WTC11 (cell line): ENCODE measurements at regions not wholly inside any gene's neighbourhood (a gene's known extent, or its start where the extent isn't known, plus 50 kb on each side); places are given as distances from the start of the nearest gene placed in this dataset.

Experiments
- ATAC-seq: fragments of 200-7000 bp; cut with Tn5 transposase; 2 replicates; pipeline ENCODE4 v1.10.0; 2021; ENCODE audit warnings: mild to moderate bottlenecking, moderate library complexity
- CTCF ChIA-PET: fragments of 300-600 bp; sonication (Branson Sonifier 250); formaldehyde crosslinking; loops from one replicate; lab custom pipeline; 2021; ENCODE audit warnings: antibody characterized with exemption; lab: Charles Lee
- POLR2A ChIA-PET: fragments of 350-600 bp; sonication (Branson Sonifier 250); formaldehyde crosslinking; loops from one replicate; lab custom pipeline; 2021; ENCODE audit warnings: antibody characterized with exemption; lab: Charles Lee
- DNase-seq: peaks from one replicate; pipeline ENCODE4 v3.0.0; 2021; ENCODE audit warnings: low spot score
- H3K27ac Mint-ChIP-seq: 2 replicates; pipeline ENCODE4 v1.8.0; 2021; ENCODE audit warnings: mixed read lengths
- H3K27me3 Mint-ChIP-seq: 2 replicates; pipeline ENCODE4 v1.8.0; 2021; ENCODE audit warnings: low read depth, mild to moderate bottlenecking, moderate library complexity, mixed read lengths
- H3K36me3 Mint-ChIP-seq: 2 replicates; pipeline ENCODE4 v1.8.0; 2021; ENCODE audit warnings: mixed read lengths
- H3K4me1 Mint-ChIP-seq: 2 replicates; pipeline ENCODE4 v1.8.0; 2022; ENCODE audit warnings: mixed read lengths
- H3K4me3 Mint-ChIP-seq: 2 replicates; pipeline ENCODE4 v1.8.0; 2021; ENCODE audit warnings: mild to moderate bottlenecking, moderate library complexity, mixed read lengths
- H3K9me3 Mint-ChIP-seq: 2 replicates; pipeline ENCODE4 v1.8.0; 2021; ENCODE audit warnings: mixed read lengths
- FOXP1 ChIP-seq: sonication (generic); formaldehyde crosslinking; IDR thresholded peaks from 2 replicates; pipeline ENCODE4 v1.8.0; 2022; ENCODE audit warnings: missing genetic modification reagents, mild to moderate bottlenecking, moderate library complexity, borderline replicate concordance
- JUN ChIP-seq: sonication (generic); formaldehyde crosslinking; IDR thresholded peaks from 2 replicates; pipeline ENCODE4 v1.8.0; 2023; ENCODE audit warnings: mild to moderate bottlenecking, missing genetic modification reagents
- OVOL2 ChIP-seq: fragments of 250-450 bp; sonication (Bioruptor Pico); IDR thresholded peaks from 2 replicates; pipeline ENCODE4 v1.9.0; 2021; ENCODE audit warnings: mild to moderate bottlenecking, borderline replicate concordance
- TF ChIP-seq, protein P1 (sequence below): fragments of 250-450 bp; sonication (Bioruptor Pico); IDR thresholded peaks from 2 replicates; pipeline ENCODE4 v1.8.0; 2021; ENCODE audit warnings: mild to moderate bottlenecking
- TF ChIP-seq, protein P2 (sequence below): sonication (generic); formaldehyde crosslinking; IDR thresholded peaks from 2 replicates; pipeline ENCODE4 v1.8.1; 2022; ENCODE audit warnings: low read depth, missing genetic modification reagents, borderline replicate concordance

DNA sequence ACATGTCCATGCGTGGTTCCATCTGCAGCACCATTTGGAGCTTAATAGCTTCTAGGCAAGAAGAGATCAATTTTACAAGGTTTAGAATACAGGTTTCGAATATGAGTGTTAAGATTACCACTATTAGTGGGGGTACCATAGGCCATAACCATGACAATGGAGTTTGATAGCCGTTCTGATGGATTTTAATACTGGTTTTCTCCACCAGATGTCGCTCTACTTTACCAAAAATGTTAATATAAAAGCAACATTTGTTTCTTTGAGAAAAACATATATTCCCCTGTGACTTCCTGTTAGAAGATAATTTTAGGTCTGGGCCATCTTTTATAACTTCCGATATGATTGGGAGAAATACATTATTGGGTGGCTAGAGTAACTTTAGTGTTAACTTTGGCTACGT, 499.7 kb upstream of the POU3F4 start (continued):
- TF ChIP-seq JUN (CRISPR knock-in tag): no peak
- TF ChIP-seq OVOL2 (CRISPR knock-in tag): no peak

DNA sequence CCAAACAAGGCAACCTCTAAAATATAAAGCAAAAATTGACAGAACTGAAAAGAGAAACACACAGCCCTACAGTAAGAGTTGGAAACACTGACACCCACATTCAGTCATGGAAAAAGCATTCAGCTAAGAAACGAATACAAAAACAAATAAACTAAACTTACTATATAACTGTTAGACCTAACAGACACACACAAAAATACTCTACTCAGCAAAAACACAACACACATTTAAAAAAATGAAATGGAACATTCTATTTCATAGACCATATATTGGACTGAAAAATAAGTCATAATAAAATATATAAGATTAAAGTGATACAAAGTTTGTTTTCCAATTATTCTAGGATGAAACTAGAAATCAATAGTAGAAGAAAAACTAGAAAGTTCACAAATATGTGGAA, 488.8 kb upstream of the POU3F4 start:
- Mint-ChIP-seq H3K27me3 (no peaks in the 10 kb centered on the region), H3K4me3 (no peak overlapping the region), H3K27ac (no peak overlapping the region)
- TF ChIP-seq, protein P1, sequence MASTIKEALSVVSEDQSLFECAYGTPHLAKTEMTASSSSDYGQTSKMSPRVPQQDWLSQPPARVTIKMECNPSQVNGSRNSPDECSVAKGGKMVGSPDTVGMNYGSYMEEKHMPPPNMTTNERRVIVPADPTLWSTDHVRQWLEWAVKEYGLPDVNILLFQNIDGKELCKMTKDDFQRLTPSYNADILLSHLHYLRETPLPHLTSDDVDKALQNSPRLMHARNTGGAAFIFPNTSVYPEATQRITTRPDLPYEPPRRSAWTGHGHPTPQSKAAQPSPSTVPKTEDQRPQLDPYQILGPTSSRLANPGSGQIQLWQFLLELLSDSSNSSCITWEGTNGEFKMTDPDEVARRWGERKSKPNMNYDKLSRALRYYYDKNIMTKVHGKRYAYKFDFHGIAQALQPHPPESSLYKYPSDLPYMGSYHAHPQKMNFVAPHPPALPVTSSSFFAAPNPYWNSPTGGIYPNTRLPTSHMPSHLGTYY: no peak
- TF ChIP-seq, protein P2, sequence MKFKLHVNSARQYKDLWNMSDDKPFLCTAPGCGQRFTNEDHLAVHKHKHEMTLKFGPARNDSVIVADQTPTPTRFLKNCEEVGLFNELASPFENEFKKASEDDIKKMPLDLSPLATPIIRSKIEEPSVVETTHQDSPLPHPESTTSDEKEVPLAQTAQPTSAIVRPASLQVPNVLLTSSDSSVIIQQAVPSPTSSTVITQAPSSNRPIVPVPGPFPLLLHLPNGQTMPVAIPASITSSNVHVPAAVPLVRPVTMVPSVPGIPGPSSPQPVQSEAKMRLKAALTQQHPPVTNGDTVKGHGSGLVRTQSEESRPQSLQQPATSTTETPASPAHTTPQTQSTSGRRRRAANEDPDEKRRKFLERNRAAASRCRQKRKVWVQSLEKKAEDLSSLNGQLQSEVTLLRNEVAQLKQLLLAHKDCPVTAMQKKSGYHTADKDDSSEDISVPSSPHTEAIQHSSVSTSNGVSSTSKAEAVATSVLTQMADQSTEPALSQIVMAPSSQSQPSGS: no peak
- TF ChIP-seq, all 79 proteins: peak for 0
- CTCF ChIA-PET: no interaction called here
- H3K9me3 Mint-ChIP-seq: 0 out of 2 replicates have a peak, but pooled peaks cover 13% of the 10 kb centered on the region
- POLR2A ChIA-PET: no interaction called here
- DNase-seq (no peak), ATAC-seq (no peak)
- peaks cover 3% of the 10 kb centered on the region; the same call in 1 of the 2 replicates for H3K4me1 Mint-ChIP-seq
- no peaks in the 10 kb centered on the region for H3K36me3 Mint-ChIP-seq

DNA sequence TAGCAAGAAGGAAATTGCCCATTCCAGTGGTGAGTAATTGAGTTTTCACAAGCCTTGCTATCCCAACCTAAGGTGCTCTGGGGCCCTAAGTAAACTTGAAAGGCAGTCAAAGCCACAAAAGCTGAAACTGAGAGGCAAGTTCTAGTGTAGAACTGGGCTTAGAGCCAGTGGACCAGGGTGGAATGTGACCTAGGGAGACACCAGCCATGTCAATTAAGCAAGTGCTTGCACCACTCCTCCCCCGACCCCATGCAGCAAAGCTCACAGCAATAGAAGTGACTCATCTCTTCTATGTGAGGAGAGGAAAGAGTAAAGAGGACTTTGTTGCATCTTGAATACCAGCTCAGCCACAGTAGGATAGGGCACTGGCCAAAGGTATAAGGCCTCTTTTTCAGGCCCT, 486.1 kb upstream of the POU3F4 start:
- no peak for DNase-seq
- H3K4me3 Mint-ChIP-seq: no peak overlapping the region
- ChIA-PET CTCF (no interaction called here), POLR2A (no interaction called here)
- no peaks in the 10 kb centered on the region for H3K4me1 Mint-ChIP-seq
- no peaks in the 10 kb centered on the region for H3K27me3 Mint-ChIP-seq
- H3K36me3 Mint-ChIP-seq: peaks cover 5% of the 10 kb centered on the region
- H3K9me3 Mint-ChIP-seq: peaks cover 21% of the 10 kb centered on the region
- ATAC-seq: no peak; the same call in 1 of the 2 replicates
- no peak overlapping the region for H3K27ac Mint-ChIP-seq
- no peak for TF ChIP-seq OVOL2 (CRISPR knock-in tag)
- no peak for TF ChIP-seq FOXP1 (CRISPR knock-in tag)
- TF ChIP-seq, all 79 proteins: peak for 0
